HL-60 (cell line): ENCODE measurements at regions not wholly inside any gene's neighbourhood (a gene's known extent, or its start where the extent isn't known, plus 50 kb on each side); places are given as distances from the start of the nearest gene placed in this dataset.

Source experiments
- CTCF ChIP-seq: IDR thresholded peaks from one replicate; pipeline ENCODE4 v1.5.1; 2011; ENCODE audit warnings: low read length, control low read depth, inconsistent platforms; ENCODE audit not compliant: insufficient read depth
- POLR2AphosphoS5 ChIP-seq: IDR thresholded peaks from 2 replicates; pipeline ENCODE4 v1.6.1; 2012; ENCODE audit warnings: low read depth
- REST ChIP-seq: IDR thresholded peaks from 2 replicates; pipeline ENCODE4 v1.6.1; 2012; ENCODE audit warnings: low read depth; ENCODE audit not compliant: insufficient replicate concordance
- SPI1 ChIP-seq: IDR thresholded peaks from 2 replicates; pipeline ENCODE4 v1.6.1; 2012; ENCODE audit warnings: low read depth, mild to moderate bottlenecking, borderline replicate concordance

- no peak for TF ChIP-seq REST
- TF ChIP-seq CTCF = no peak
- TF ChIP-seq SPI1 = no peak
- no peak for TF ChIP-seq POLR2AphosphoS5
These were observed 667.9 kb downstream of the EPM2A start for GRCh38 chr6:145067430-145067829.
